ENCODE measurements at regions not wholly inside any gene's neighbourhood (a gene's known extent, or its start where the extent isn't known, plus 50 kb on each side); places are given as distances from the start of the nearest gene placed in this dataset.

GRCh38 chr3:48067271-48067670 lies 51.1 kb upstream of the MAP4 start:
- TF ChIP-seq CTCF (IDR thresholded peaks at IDR 0.05 in 8 of 11, conservative IDR thresholded peaks at IDR 0.05 in 3 of 11) (no peak), POLR2A (IDR thresholded peaks at IDR 0.05) (no peak)

Measured in spleen (tissue), 7 donors.